COLO668 (cell line): ENCODE measurements at regions not wholly inside any gene's neighbourhood (a gene's known extent, or its start where the extent isn't known, plus 50 kb on each side); places are given as distances from the start of the nearest gene placed in this dataset.
A peak's percentile ranks its signal among the peaks of the same experiment; 100 is the strongest.

Source experiments
- DNase-seq: peaks from one replicate; lab custom pipeline; 2025; ENCODE audit not compliant: unreplicated experiment; lab: John Stamatoyannopoulos, UW

DNA sequence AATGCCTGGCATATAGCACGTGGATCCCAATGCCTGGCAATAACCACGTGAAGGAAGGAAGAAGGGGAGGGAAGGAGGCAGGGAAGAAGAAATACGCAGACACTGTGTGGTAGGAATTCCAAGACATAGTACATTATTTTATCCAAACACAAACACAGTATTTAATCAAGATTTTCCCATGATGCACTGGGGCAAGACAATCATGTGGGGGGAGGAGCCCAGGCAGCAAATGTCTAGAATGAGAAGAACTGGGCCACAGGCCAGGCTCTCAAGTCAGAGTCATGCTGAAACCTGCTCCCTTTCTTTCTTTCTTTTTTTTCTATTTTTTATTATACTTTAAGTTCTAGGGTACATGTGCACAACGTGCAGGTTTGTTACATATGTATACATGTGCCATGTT is 717.9 kb downstream of the UQCRFS1 start:
- no peak for DNase-seq

DNA sequence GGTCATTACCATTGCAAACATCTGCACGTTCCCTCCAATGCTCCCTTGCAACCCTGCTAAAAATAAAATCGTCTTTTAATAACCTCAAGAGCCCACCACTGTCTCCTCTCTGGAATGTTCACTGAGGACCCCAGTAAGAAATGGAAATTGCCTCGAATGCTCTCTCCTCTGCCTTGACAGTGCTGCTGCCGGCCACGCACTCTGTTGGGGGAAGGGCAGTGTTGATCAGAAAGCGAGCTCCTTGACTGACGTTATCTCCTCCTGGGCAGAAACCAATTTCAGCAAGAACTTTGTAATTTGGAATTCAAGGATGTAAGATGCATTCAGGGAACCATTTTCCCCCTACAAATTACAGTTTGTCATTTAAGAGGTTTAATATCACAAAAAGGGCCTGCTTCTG is 718.5 kb downstream of the UQCRFS1 start:
- DNase-seq: no peak

DNA sequence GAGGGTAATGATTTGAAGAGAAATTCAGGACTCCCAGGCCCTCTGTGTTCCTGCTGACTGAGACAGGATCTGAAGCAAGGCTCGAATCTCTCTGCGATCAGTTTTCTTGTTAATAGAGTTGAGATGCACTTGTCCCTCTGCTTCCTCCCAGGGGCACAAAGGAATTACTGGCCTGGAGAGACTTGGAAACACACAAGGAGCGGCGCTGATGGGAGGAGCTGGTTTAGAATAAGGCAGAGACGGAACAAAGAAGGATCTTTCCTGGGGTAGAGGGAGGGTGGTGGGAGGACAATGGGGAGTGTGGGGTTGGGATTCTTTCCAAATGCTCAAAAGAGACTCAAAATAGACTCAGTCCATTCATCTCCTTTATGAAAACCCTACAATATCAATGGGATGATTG is 719.1 kb downstream of the UQCRFS1 start:
- no peak for DNase-seq

DNA sequence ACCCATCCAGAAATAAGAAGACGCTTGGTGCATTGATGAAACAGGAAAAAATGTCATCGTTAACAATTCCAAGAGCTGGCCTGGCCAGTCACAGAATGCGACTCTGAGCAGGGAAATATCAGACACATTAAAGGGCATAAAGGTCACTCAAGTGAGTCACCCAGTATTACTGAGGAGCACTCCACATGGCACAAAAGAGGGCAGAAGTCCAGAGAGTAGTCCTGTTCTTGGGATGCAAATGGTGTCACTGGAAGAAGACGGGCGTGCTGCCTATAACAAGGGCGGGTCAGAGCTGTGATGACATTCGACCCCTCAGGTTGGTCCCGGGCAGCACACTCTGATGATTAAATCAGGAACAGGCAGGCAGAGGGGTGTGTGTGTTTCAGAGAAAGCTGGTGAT is 720.3 kb downstream of the UQCRFS1 start:
- DNase-seq: no peak

DNA sequence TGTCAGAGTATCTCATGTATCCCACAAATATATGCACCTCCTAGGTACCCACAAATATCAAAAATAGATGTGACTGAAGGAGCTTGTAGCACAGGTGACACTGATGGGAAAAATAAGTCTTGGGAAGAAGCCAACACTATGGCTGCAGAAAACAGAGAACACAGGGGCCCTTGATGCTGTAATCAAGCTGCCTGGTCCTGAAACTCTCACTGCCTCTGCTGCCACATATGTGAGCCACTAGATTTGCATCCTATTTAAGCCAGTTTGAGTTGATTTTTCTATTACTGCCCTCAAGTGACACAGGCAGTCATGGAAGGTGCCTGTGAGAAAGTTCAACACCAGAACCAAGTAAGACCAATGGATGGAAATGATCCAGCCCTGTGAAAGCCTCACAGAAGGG is 720.8 kb downstream of the UQCRFS1 start:
- DNase-seq: no peak

DNA sequence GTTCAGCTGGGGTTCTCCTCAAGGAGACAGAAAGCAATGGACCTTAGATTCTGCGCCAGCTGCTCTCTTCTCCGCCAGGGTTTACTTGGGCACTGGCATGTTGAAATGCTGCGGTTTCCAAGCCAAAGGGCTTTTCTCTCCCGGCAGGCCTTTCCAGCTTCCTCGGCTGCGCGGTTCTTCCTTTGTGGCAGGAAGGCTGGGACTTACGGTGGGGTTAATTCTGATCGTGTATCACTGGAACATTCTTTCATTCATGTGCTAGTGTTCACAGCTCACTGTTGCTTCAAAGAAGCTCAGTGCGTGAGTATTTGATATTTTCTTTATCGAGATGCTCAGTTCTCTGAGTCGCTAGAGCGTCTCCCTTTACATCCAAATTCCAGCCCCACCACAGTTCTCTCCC is 723.2 kb downstream of the UQCRFS1 start:
- no peak for DNase-seq

DNA sequence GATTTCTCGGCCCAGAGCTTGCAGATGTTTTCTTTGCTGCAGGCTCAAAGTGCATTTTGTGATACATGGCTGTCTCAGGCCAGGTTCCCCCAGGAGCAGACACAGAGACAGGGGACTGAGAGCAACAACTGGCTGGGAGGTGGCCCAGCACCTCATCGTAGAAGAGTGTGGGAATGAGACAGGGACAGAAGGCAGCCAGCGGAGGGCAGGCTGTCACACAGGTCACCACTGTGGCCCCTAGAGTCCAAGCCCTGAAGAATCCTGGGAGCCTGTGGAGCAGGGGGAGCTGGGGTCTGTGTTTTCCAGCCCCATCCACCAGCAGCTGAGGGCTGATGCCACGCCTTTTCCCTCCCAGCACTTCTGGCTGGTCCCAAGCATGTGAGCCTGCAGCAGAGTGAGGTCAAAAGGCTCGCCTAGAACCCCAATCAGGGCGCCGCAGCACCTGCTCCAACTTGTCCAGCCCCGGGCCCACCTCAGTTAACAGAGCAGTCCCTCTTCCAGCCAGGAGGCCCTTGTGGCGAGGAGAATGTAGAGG is 723.8 kb downstream of the UQCRFS1 start:
- DNase-seq: no peak

DNA sequence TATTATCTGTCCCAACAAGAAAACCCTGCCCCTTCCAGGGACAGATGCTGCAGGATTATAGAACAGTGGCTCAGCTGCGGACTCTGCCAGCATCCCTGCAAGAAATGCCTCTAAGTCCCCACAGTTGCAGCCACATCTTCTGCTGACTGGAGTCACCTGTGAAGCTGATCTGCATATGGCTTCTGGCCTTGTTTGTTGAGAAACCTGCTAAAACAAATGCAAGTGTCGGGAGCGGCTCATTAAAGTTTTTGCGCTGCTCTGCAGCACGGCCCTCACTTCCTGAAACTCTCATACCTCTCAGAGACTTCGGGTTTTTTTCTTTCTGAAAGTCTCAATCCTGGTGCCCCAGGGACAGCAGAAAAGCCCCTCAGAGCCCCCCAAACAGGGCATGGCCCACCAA is 725.0 kb downstream of the UQCRFS1 start:
- no peak for DNase-seq

DNA sequence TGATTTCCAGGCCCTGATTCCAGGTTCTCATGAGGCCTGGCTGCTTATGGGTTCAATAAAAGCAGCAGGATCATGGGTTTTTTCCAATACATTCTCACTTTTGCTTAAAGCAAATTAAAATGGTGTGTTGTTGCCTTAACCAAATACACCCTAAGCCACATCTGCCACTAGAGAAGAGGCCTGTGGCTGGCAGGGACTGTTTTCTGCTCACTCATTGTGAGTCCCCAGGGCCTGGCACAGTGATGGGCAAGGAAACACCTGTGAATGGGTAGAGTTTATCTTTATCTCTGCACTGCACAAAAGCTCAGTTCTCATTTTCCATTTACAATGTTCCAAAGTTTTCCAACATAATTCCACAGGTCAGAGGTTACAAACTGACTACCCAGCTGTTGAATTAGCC is 726.0 kb downstream of the UQCRFS1 start:
- DNase-seq: no peak

DNA sequence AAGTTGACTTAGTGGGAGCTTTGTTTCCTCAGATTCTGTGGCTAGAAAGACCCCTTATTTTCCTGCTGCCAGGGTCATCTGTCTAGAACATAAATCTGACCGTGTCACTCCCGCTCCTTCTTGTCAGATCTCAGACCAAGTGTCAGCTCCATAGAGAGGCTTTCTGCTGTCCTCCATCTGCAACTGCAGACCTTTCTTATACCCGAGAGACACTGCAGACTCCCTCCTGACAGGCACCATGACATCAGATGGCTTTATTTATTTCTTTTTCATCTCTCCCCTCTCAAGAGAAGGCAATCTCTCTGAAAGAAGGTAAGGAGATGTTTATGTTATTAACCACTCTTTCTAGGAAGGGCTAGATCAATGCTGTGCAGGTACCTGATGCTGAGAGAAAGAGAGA is 726.5 kb downstream of the UQCRFS1 start:
- no peak for DNase-seq

DNA sequence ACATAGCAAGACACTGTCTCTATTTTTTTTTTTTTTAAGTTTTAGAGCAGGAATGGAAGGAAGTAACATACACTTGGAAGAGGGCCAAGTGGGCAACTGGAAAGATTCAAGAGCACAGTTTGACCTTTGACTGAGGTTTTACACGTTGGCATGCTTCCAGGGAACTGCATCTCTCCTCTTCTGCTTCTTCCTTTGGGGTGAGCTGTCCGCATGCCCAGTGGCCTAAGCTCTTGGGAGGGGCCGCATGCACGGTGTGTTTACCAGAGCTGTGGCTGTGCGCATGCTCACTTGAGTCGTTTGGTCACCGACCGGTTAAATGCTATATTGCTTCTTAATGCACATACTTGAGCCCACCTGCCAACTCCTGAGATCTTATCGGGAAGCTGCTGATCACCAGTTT is 727.7 kb downstream of the UQCRFS1 start:
- DNase-seq: no peak

DNA sequence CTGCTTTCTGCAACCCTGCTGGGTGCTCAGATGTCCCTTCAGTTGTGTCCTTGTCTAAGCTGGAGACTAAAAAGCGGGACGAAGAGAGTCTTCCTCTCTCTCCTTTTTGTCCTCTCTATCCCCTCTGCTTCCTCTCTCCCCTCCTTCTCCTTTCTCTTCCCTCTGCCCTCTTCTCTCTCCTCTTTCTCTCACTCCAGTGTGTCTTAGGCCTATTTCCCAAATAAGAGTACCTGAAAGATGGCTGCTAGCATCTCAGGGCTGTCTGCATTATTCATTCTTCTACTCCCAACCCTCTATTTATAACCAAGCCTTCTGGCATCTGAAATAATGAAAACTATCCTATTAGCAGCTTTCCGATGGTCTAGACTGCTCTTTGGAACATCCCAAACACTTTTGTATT is 729.8 kb downstream of the UQCRFS1 start:
- no peak for DNase-seq

DNA sequence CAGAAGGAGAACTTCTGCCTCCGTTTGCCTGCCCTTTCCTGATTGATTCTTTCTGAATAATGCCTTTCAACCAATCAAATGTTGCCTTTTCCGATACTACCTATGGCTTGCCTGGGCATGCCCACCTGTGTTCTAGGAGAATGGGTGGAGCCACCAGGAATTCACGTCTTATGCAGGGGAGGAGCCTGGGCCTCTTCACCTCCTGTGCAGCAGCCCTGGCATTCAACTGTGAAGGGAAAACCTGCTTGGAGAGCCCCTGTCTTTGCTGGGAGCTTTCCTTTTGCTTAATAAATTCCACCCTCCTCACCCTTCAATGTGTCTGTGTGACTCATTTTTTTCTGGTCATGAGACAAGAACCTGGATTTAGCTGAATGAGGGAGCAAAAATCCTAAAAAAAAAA is 730.7 kb downstream of the UQCRFS1 start:
- DNase-seq: no peak

DNA sequence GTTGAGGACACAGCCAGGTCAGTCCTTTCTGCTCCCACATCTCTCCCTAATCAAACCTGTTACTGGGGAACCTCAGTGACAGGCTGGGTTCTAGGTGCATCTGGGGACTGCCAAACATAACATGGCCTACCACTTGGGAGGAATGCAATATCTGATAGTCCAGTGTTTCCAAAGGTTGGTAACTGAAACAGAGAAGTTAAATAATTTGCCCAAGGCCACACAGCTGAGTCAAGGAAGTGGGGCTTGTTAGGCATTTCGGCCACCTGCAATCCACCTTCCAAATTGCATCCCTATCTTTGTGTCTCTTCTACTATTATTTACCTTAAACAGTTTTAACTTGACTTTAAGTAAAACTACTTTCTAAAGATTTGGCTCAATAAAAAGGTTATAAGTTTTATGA is 731.3 kb downstream of the UQCRFS1 start:
- DNase-seq: no peak

DNA sequence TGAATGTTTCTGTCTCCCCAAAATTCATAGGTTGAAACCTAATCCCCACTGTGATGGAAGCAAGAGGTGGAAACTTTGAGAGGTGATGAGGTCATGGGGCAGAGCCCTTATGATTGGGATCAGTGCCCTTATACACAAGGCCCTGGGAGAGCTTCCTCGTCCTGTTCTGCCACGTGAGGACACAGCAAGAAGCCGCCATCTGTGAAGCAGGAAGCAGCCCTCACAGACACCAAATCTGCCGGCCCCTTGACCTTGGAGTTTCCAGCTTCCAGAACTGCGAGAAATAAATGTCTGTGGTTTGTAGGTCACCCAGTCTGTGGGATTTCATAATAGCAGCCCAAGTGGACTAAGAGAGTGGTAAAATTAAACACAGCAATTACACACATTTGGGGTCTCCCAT is 737.4 kb downstream of the UQCRFS1 start:
- no peak for DNase-seq

DNA sequence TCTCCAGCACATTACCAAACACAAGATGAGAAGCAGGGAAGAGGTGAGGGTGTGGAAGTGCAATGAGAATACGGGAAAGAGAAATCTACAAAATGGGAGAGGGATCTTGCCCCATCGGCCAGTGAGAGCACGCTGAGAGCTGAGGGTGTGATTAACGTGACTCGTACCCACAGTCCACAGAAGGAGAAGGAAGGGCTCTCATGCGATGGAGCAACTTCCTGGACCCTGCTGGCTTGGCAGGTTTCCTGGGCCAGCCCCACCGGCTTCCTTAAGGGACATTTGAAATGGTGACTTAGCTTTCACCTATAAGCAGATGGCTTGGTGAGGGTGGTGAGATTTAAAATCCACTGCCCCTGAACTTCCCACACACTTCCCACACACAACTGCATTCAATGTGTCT is 740.1 kb downstream of the UQCRFS1 start:
- DNase-seq: no peak

DNA sequence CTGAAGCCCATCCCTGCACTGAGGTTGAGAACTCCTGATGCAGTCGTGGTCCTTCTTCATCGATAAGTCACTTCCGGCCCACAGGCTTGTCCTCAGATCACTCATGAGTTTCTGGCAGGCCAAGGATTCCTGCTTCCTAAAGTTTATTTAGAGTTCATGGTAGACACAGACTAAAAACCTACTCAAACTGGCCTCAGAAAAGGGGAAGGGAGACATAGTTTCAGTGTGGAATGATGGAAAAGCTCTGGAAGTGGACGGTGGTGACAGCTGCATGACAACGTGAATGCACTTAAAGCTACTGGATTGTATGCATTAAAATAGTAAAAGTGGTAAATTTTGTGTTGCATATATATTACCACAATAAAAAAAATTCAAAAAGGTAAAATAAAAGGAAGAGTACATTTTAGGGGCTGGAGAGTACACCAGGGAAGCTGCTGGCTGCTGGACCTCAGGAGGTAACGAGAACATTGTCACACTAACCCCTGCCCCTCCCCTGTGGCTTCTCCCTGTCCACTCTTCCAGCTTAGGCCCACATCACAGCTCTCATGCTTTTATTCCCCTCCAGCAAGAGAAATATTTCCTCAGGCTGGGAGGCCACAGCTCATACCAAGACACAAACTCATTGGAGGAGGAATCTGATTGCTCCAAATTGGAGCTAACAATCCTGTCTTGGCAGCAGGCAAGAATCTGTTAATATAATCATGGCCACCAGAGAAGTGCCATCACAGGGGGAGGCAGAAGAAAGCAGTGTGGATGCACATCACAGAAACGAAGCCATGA is 741.0 kb downstream of the UQCRFS1 start:
- DNase-seq: no peak

DNA sequence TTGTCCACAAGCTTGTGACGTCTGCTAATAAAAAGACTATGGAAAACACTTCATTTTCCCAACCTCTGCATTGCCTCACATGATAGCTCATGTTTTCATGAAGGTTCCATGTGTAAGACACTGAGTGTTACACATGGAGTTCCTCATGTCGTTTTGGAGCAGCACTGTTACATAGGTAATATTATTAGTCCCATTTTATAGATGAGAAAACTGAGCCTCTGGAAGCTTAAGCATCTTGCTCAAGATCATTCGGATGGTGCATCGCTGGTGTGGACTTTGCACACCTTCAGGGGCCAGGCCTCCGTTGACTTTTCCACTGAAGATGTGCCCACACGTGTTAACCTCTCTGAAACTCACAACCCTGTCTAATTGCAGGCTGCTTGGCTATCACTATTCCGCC is 743.4 kb downstream of the UQCRFS1 start:
- no peak for DNase-seq

DNA sequence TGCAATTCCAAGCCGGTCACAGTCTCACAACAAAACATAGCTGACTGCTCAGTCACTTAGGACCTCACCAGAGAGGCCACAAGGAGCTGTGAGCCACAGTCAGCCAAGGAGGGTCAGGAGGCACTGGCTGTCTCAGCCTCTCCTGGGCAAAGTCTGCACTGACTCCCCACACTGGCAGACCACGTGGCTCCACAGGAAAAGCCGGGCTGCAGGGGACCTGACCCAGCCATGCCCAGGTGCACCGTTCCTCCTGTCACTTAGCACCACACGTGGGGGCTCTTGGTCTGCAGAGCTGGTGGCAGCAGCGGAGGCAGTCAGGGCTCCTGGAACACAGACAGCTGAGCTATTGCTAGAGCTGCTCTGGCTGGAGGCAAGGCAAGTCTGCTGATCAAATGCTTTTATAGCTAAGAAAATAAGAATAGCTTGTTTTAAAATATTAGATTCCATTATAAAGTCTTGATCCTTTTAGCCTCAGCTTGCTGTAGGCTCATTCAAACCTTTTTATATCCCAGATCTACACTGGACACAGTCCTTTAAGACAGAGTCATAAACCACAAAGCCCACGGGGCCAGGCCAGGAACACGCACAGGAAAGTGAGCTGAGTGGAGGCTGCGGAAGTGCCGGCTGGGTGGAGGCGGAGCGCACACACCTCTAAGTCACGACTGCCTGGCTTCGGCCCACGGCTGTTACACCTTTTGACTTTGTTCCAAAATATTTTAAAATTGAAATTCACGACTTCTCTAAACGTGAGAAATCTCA is 744.1 kb downstream of the UQCRFS1 start:
- DNase-seq: no peak

DNA sequence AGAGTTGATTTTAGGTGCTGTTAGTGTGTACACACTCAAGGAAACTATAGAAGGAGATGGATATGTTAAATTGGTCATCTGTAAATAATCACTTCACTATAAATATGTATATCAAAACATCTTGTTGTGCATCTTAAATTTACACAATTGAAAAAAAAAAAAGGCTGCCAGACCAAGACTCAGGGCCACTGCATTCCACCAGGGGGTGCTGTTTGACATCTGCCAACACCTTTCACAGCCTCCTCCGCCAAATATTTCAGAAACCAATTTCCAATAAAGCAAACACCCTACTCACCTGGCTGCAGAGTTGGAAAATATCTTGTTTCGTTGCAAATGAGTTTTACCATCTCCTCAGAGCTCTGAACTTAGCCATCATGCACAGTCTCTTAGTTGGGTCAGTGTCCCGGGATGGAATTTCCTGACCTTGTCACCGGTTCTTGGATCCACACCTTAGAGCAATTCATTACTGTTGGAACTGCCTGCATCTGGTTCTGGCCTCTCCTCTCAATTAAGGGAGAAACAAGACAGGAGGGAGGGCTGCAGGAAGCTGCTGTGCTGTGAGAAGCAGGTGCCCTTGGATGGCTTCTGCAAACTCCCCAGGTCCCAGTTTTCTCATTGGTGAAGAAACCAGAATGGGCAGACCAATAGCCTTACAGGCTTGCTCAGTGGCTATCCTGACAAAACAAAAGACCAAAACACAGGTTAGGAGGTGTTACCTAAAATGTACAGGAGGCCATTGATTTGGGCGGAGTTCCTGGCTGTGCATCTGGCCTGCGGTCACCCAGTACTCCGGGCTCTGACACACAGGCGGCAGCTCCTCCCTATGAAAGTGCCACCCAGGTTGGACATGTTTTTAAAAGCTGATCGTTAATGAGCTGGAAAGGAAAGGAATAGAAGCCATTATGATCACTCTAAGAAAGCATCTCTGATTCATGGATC is 746.6 kb downstream of the UQCRFS1 start:
- DNase-seq: peak; percentile 24

DNA sequence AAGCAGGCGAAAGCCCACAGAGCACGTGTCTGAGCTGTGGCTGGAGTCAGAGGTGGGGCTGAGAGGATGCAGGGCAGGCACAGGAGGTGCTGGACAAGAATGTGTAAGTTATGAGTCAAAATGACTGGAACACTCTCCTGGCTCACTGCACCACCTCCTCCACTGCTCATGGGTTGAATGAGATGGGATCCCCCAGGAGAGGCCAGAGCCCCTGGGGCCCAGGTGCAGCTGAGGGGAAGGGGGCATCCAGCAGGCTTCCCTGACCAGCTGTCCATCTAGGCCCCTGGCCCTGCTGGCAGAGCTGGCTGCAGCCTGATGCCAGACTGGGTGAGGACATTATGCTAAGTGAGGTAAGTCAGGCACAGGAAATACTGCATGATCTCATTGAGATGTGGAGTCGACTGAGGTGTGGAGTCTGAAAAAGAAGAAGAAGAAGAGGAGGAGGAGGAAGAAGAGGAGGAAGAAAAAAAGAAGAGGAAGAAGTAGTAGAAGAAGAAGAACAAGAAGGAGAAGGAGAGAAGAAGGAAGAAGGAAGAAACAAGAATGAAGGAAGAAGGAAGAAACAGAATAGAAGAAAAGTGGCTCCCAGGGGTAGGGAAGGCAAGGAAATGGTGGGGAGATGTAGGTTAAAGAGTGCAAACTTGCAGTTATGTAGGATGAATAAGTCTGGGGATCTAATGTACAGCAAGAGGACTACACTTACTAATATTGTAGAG is 747.4 kb downstream of the UQCRFS1 start:
- no peak for DNase-seq
